ENCODE measurements at regions not wholly inside any gene's neighbourhood (a gene's known extent, or its start where the extent isn't known, plus 50 kb on each side); places are given as distances from the start of the nearest gene placed in this dataset.

GRCh38 chrX:80223982-80224579, 196.2 kb upstream of the TENT5D start:
- no peaks in the 10 kb centered on the region for H3K4me1 ChIP-seq
- H3K36me3 ChIP-seq = no peaks in the 10 kb centered on the region
- H3K27me3 ChIP-seq = no peaks in the 10 kb centered on the region
- TF ChIP-seq, protein P1, sequence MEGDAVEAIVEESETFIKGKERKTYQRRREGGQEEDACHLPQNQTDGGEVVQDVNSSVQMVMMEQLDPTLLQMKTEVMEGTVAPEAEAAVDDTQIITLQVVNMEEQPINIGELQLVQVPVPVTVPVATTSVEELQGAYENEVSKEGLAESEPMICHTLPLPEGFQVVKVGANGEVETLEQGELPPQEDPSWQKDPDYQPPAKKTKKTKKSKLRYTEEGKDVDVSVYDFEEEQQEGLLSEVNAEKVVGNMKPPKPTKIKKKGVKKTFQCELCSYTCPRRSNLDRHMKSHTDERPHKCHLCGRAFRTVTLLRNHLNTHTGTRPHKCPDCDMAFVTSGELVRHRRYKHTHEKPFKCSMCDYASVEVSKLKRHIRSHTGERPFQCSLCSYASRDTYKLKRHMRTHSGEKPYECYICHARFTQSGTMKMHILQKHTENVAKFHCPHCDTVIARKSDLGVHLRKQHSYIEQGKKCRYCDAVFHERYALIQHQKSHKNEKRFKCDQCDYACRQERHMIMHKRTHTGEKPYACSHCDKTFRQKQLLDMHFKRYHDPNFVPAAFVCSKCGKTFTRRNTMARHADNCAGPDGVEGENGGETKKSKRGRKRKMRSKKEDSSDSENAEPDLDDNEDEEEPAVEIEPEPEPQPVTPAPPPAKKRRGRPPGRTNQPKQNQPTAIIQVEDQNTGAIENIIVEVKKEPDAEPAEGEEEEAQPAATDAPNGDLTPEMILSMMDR (IDR thresholded peaks at IDR 0.05) = no peak
- H3K9me3 ChIP-seq = peaks cover 0 to 3% of the 10 kb centered on the region in 2 donors
- no peak for DNase-seq (ENCODE audit: low spot score in 2 of 2)
- no peak overlapping the region for H3K27ac ChIP-seq
- intact Hi-C loops (cut with DNase I) = no loop called here
- no peak overlapping the region for H3K4me3 ChIP-seq

- Histone ChIP-seq H3K4me1 (no peaks in the 10 kb centered on the region), H3K27me3 (no peaks in the 10 kb centered on the region), H3K9me3 (no peaks in the 10 kb centered on the region), H3K4me3 (no peak overlapping the region), H3K27ac (no peak overlapping the region), H3K36me3 (no peaks in the 10 kb centered on the region)
- intact Hi-C loops (cut with DNase I) = no loop called here
- no peak for DNase-seq (ENCODE audit: low spot score in 2 of 2)
- TF ChIP-seq, protein P1 (IDR thresholded peaks at IDR 0.05) = no peak
These were observed 190.6 kb upstream of the TENT5D start for GRCh38 chrX:80229626-80230025.

DNA sequence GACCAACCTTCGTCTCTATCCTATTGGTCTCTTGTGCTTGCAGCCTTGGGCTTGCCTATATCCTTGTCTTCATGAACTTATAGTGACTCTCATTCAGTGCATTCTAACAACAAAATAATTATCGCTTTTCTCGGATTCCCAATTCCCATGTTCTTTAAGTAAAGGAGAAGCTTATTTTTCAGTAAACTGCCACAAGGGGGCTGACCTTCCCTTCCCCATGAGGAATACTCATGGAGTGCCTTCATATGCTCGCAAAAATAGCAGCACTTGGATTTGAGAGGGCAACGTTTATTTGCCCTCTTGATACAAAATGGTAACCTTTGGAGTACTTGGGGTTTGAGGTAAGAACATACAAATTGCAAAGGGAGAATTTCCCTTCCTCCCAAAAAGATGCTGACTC, 183.2 kb upstream of the TENT5D start:
- no peaks in the 10 kb centered on the region for H3K4me1 ChIP-seq
- no peak overlapping the region for H3K4me3 ChIP-seq
- DNase-seq (ENCODE audit: low spot score in 2 of 2) = no peak
- no peaks in the 10 kb centered on the region for H3K27me3 ChIP-seq
- intact Hi-C loops (cut with DNase I) = no loop called here
- no peaks in the 10 kb centered on the region for H3K36me3 ChIP-seq
- TF ChIP-seq, protein P1 (IDR thresholded peaks at IDR 0.05) = no peak
- no peaks in the 10 kb centered on the region for H3K9me3 ChIP-seq
- no peak overlapping the region for H3K27ac ChIP-seq

DNA sequence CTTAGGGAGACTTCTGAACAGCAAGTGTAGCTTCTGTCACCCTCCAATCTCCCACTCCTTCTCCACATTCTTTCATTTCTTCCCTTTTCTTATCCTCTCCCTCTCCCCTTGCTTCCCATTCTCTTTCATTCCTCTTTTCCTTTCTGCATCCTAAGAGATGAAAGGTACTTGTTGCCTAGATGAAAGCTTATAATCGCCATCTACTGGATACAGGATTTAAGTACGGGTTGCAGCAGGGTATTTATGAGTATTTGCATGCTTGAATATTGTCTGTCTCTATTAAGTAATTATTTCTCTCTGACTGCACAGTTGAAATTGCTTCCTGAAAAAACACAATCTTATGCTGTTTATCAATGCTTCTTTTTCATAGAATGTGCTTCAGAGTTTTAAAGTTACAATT, 174.0 kb upstream of the TENT5D start:
- Histone ChIP-seq H3K36me3 (no peaks in the 10 kb centered on the region), H3K27me3 (no peaks in the 10 kb centered on the region), H3K4me1 (no peaks in the 10 kb centered on the region), H3K27ac (no peak overlapping the region), H3K9me3 (no peaks in the 10 kb centered on the region), H3K4me3 (no peak overlapping the region)
- DNase-seq (ENCODE audit: low spot score in 2 of 2) = no peak
- intact Hi-C loops (cut with DNase I) = no loop called here
- TF ChIP-seq, protein P1 (IDR thresholded peaks at IDR 0.05) = no peak

DNA sequence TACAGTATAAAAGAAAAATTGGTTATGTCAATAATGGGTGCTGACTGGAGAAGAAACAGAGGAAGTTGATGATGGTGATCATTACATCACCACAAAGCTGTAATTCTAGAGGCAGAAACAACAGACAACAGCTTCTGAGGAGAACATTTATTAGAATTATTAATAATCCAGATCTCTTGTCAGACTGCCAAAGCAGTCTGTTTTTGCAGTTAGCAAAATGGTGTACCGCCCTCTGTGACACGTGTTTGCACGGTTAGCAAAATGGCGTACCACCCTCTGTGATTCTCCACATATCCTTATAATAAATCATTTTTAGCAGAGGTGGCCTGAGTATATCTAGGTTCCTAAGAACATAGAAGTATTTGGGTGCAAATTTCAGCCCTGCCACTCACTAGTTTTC, 154.0 kb upstream of the TENT5D start:
- Histone ChIP-seq H3K4me3 (no peak overlapping the region), H3K9me3 (no peaks in the 10 kb centered on the region), H3K36me3 (no peaks in the 10 kb centered on the region), H3K27ac (no peak overlapping the region), H3K4me1 (no peaks in the 10 kb centered on the region), H3K27me3 (no peaks in the 10 kb centered on the region)
- TF ChIP-seq, protein P1 (IDR thresholded peaks at IDR 0.05) = no peak
- DNase-seq (ENCODE audit: low spot score in 2 of 2) = no peak
- intact Hi-C loops (cut with DNase I) = no loop called here

GRCh38 chrX:80266979-80267378, 153.3 kb upstream of the TENT5D start:
- Histone ChIP-seq H3K36me3 (no peaks in the 10 kb centered on the region), H3K4me3 (no peak overlapping the region), H3K4me1 (no peaks in the 10 kb centered on the region), H3K27ac (no peak overlapping the region), H3K27me3 (no peaks in the 10 kb centered on the region), H3K9me3 (no peaks in the 10 kb centered on the region)
- DNase-seq (ENCODE audit: low spot score in 2 of 2) = no peak
- TF ChIP-seq, protein P1 (IDR thresholded peaks at IDR 0.05) = no peak
- intact Hi-C loops (cut with DNase I) = no loop called here

Data from ascending aorta (tissue), 2 donors.